Panc1 (cell line): ENCODE measurements at regions not wholly inside any gene's neighbourhood (a gene's known extent, or its start where the extent isn't known, plus 50 kb on each side); places are given as distances from the start of the nearest gene placed in this dataset.

ENCODE experiments used
- ATAC-seq: fragments of 200-7000 bp; cut with Tn5 transposase; 2 replicates; pipeline ENCODE4 v1.9.1; 2020; ENCODE audit warnings: mild to moderate bottlenecking, moderate library complexity
- BruUV-seq: library from RNA; stranded (reverse); fragments of 400-500 nt; replicated peaks from 2 replicates; lab custom pipeline; 2021; lab: Mats Ljungman, UMichigan
- CTCF ChIA-PET: fragments of 300-600 bp; sonication (Branson Sonifier 250); formaldehyde crosslinking; loops from one replicate; lab custom pipeline; 2022; ENCODE audit warnings: antibody characterized with exemption; lab: Charles Lee
- POLR2A ChIA-PET: fragments of 300-600 bp; sonication (Branson Sonifier 250); formaldehyde crosslinking; loops from one replicate; lab custom pipeline; 2022; ENCODE audit warnings: antibody characterized with exemption; lab: Charles Lee
- DNase-seq: peaks from one replicate; pipeline ENCODE4 v3.0.0-alpha.2; 2010; ENCODE audit warnings: low read depth, low spot score
- H3K27ac ChIP-seq: 2 replicates; pipeline ENCODE4 v1.5.1; 2011; ENCODE audit warnings: mild to moderate bottlenecking, low read length, inconsistent platforms
- H3K27me3 ChIP-seq: fragments of 200-500 bp; sonication (Bioruptor generic); 2 replicates; pipeline ENCODE4 v1.6.0; 2014; ENCODE audit warnings: low read length, inconsistent platforms; ENCODE audit not compliant: control insufficient read depth, insufficient read depth
- H3K36me3 ChIP-seq: fragments of 200-500 bp; sonication (Bioruptor generic); 2 replicates; pipeline ENCODE4 v1.5.1; 2014; ENCODE audit warnings: inconsistent platforms, mild to moderate bottlenecking, low read length, moderate library complexity; ENCODE audit not compliant: control insufficient read depth, insufficient read depth
- H3K4me1 ChIP-seq: 2 replicates; pipeline ENCODE4 v1.5.1; 2011; ENCODE audit warnings: inconsistent platforms, mild to moderate bottlenecking, low read length, moderate library complexity; ENCODE audit not compliant: control insufficient read depth, insufficient read depth
- H3K4me3 ChIP-seq, 2 experiments: 2 replicates each; pipeline ENCODE4 v1.5.1; 2011 to 2012; ENCODE audit warnings: low read depth in 2 of 2, low read length in 2 of 2, mild to moderate bottlenecking in 2 of 2, inconsistent platforms in 1 of 2, moderate library complexity in 1 of 2
- H3K9me3 ChIP-seq: fragments of 200-500 bp; sonication (Bioruptor generic); 2 replicates; pipeline ENCODE4 v1.5.1; 2014; ENCODE audit warnings: low read depth, mild to moderate bottlenecking, inconsistent platforms, low read length, moderate library complexity; ENCODE audit not compliant: control insufficient read depth, insufficient read depth
- CTCF ChIP-seq: fragments of 450-650 bp; IDR thresholded peaks from 2 replicates; pipeline ENCODE4 v1.5.1; 2017; ENCODE audit warnings: mild to moderate bottlenecking
- POLR2AphosphoS5 ChIP-seq: IDR thresholded peaks from 2 replicates; pipeline ENCODE4 v1.6.1; 2012; ENCODE audit warnings: mild to moderate bottlenecking, low read depth, low read length, moderate library complexity
- REST ChIP-seq, 2 experiments: IDR thresholded peaks; 2 replicates each; pipeline ENCODE4 v1.6.1; 2011 to 2012; ENCODE audit warnings: low read depth in 2 of 2, control low read depth in 1 of 2, low read length in 1 of 2, mild to moderate bottlenecking in 1 of 2, moderate library complexity in 1 of 2; ENCODE audit not compliant: insufficient read depth in 1 of 2
- SIN3A ChIP-seq: IDR thresholded peaks from 2 replicates; pipeline ENCODE4 v1.6.1; 2012; ENCODE audit warnings: low read depth, mild to moderate bottlenecking, low read length, moderate library complexity, borderline replicate concordance; ENCODE audit not compliant: insufficient read depth
- TCF7L2 ChIP-seq: IDR thresholded peaks from 2 replicates; pipeline ENCODE4 v1.6.1; 2011; ENCODE audit warnings: mild to moderate bottlenecking, low read depth, low read length, inconsistent platforms
- in situ Hi-C: cut with HindIII; loops from 2 replicates; pipeline ENCODE4 v1.10.0; 2016; ENCODE audit warnings: low sequenced_read_pairs, low pct_unique_long_range_greater_than_20kb
- intact Hi-C: fragments of 100-400 bp; cut with micrococcal nuclease; formaldehyde crosslinking; loops from one replicate; pipeline ENCODE4 v1.10.0; 2022; ENCODE audit not compliant: unreplicated experiment

- CTCF ChIA-PET: no interaction called here
- POLR2A ChIA-PET: no interaction called here
Measured at GRCh38 chr1:22376001-22376400, 75.7 kb upstream of the ZBTB40 start.

GRCh38 chr1:22376546-22376945 lies 75.1 kb upstream of the ZBTB40 start:
- H3K27me3 ChIP-seq: no peaks in the 10 kb centered on the region; the same call in none of the 2 replicates
- H3K9me3 ChIP-seq: no peaks in the 10 kb centered on the region; the same call in 1 of the 2 replicates
- BruUV-seq: no TSS peak
- no peak overlapping the region for H3K4me3 ChIP-seq
- no peaks in the 10 kb centered on the region for H3K36me3 ChIP-seq
- no peak for ATAC-seq
- no peak for TF ChIP-seq TCF7L2
- no peak for TF ChIP-seq POLR2AphosphoS5
- no peak for TF ChIP-seq CTCF
- TF ChIP-seq REST (IDR thresholded peaks at IDR 0.05; ENCODE audit: insufficient read depth in 1 of 2, low read depth in 2 of 2, low read length in 1 of 2): no peak
- no peak for TF ChIP-seq SIN3A
- CTCF ChIA-PET: no interaction called here
- intact Hi-C loops: no loop called here
- H3K4me1 ChIP-seq: no peaks in the 10 kb centered on the region
- no peak for DNase-seq
- POLR2A ChIA-PET: no interaction called here
- in situ Hi-C loops: no loop called here
- H3K27ac ChIP-seq: no peak overlapping the region

More at GRCh38 chr1:22376001-22376400, 75.7 kb upstream of the ZBTB40 start:
- DNase-seq (no peak), ATAC-seq (no peak)
- H3K9me3 ChIP-seq: no peaks in the 10 kb centered on the region; the same call in 1 of the 2 replicates
- BruUV-seq: no TSS peak
- H3K27me3 ChIP-seq: no peaks in the 10 kb centered on the region; the same call in none of the 2 replicates
- in situ Hi-C loops: no loop called here
- no peak for TF ChIP-seq REST (IDR thresholded peaks at IDR 0.05; ENCODE audit: insufficient read depth in 1 of 2, low read depth in 2 of 2, low read length in 1 of 2)
- TF ChIP-seq SIN3A: no peak
- H3K4me3 ChIP-seq: no peak overlapping the region
- no peak overlapping the region for H3K27ac ChIP-seq
- intact Hi-C loops: no loop called here
- no peaks in the 10 kb centered on the region for H3K4me1 ChIP-seq
- H3K36me3 ChIP-seq: no peaks in the 10 kb centered on the region
